ENCODE measurements at regions not wholly inside any gene's neighbourhood (a gene's known extent, or its start where the extent isn't known, plus 50 kb on each side); places are given as distances from the start of the nearest gene placed in this dataset.

- no peak overlapping the region for H3K4ac ChIP-seq (replicated peaks; ENCODE audit: insufficient read length, low read depth, low read length)
- 0 out of 2 replicates have a peak overlapping the region, but pooled peaks have one; percentile 18 for H2AFZ ChIP-seq (ENCODE audit: low read length)
- no peak overlapping the region for H2AK5ac ChIP-seq (ENCODE audit: low read depth, low read length)
- no peak overlapping the region for H3K14ac ChIP-seq (ENCODE audit: insufficient read length)
- H3K18ac ChIP-seq (ENCODE audit: extremely low read depth, low read length), result no peak overlapping the region
- H3K56ac ChIP-seq (replicated peaks; ENCODE audit: insufficient read length, low read depth, low read length), result no peak overlapping the region
- H2BK12ac ChIP-seq (ENCODE audit: low read depth, low read length), result no peak overlapping the region; the same call in 1 of the 2 replicates
- FAIRE-seq (no peak), DNase-seq (ENCODE audit: low read depth in 1 of 2, low spot score in 2 of 2) (no peak)
- no peak overlapping the region for H2BK5ac ChIP-seq (ENCODE audit: low read depth, low read length)
- WGBS, 2 experiments (ENCODE audit: extremely low coverage in 1 of 2, insufficient coverage in 1 of 2, insufficient read length in 1 of 2, insufficient replicate concordance in 2 of 2, low coverage in 1 of 2, low lambda C conversion rate in 2 of 2, missing lambda C conversion rate in 1 of 2), result 93% methylated on average over 5 of the region's 5 CpGs; no CpG with 5 or more reads in 1 of the 2 experiments
- no peak overlapping the region for H3K23ac ChIP-seq (ENCODE audit: insufficient read length)
- peaks cover 0 to 6% (median 2%) of the 10 kb centered on the region in 4 experiments; a peak in 3 of 8 replicates for H3K36me3 ChIP-seq (ENCODE audit: control insufficient read depth in 2 of 4, insufficient read depth in 4 of 4, low read length in 3 of 4)
- no peak for TF ChIP-seq POLR2A (IDR thresholded peaks at IDR 0.05; ENCODE audit: control extremely low read depth in 1 of 2, low read depth in 2 of 2, low read length in 2 of 2)
- TF ChIP-seq JUN (IDR thresholded peaks at IDR 0.05; ENCODE audit: low read depth, low read length), result no peak
- no peak for TF ChIP-seq GABPA (IDR thresholded peaks at IDR 0.05; ENCODE audit: borderline replicate concordance, insufficient read depth, low read length)
- no peak for TF ChIP-seq BACH1 (IDR thresholded peaks at IDR 0.05; ENCODE audit: low read length)
- TF ChIP-seq JUND (IDR thresholded peaks at IDR 0.05; ENCODE audit: low read length), result no peak
- no peak for TF ChIP-seq PHF8 (conservative IDR thresholded peaks at IDR 0.05; ENCODE audit: low read depth, low read length)
- no peak for TF ChIP-seq ATF2 (IDR thresholded peaks at IDR 0.05; ENCODE audit: low read length)
- no peak for TF ChIP-seq SIN3A (conservative IDR thresholded peaks at IDR 0.05 in 1 of 2, IDR thresholded peaks at IDR 0.05 in 1 of 2; ENCODE audit: low read depth in 1 of 2, low read length in 2 of 2)
- TF ChIP-seq CEBPB (IDR thresholded peaks at IDR 0.05; ENCODE audit: low read depth, low read length), result no peak
- no peak for TF ChIP-seq SRF (IDR thresholded peaks at IDR 0.05; ENCODE audit: low read depth, low read length)
- no peak for TF ChIP-seq E2F6 (IDR thresholded peaks at IDR 0.05)
- H3K79me1 ChIP-seq (ENCODE audit: low read depth, low read length), result no peaks in the 10 kb centered on the region
- H2BK15ac ChIP-seq (ENCODE audit: low read length), result 0 out of 2 replicates have a peak overlapping the region, but pooled peaks have one; percentile 61
- H3K9me3 ChIP-seq (ENCODE audit: insufficient read depth in 2 of 2, low read depth in 1 of 2, low read length in 1 of 2), result peaks cover 7 to 13% of the 10 kb centered on the region in 2 experiments
- H3K4me3 ChIP-seq (ENCODE audit: extremely low read depth in 1 of 4, insufficient read depth in 2 of 4, low read depth in 3 of 4, low read length in 4 of 4), result no peak overlapping the region
- no peak overlapping the region for H4K5ac ChIP-seq (ENCODE audit: insufficient read length, low read depth, low read length)
- no peak overlapping the region for H2BK120ac ChIP-seq (replicated peaks; ENCODE audit: low read depth, low read length)
- H3K27ac ChIP-seq (ENCODE audit: low read depth, low read length), result no peak overlapping the region
- no peak overlapping the region for H3K9ac ChIP-seq (replicated peaks in 1 of 4; ENCODE audit: extremely low read depth in 1 of 4, low read depth in 3 of 4, low read length in 3 of 4)
- H3K4me1 ChIP-seq (replicated peaks in 1 of 4; ENCODE audit: control insufficient read depth in 3 of 4, insufficient read depth in 4 of 4, low read length in 3 of 4), result peaks cover 0 to 8% (median 5%) of the 10 kb centered on the region in 4 experiments; a peak in 3 of 7 replicates
- no peaks in the 10 kb centered on the region for H3K27me3 ChIP-seq (replicated peaks in 1 of 4; ENCODE audit: control insufficient read depth in 3 of 4, extremely low read depth in 1 of 4, insufficient read depth in 3 of 4, low read length in 3 of 4)
- H4K91ac ChIP-seq (replicated peaks; ENCODE audit: insufficient read length, low read length), result no peak overlapping the region
- no peak overlapping the region for H3K4me2 ChIP-seq (ENCODE audit: insufficient read depth in 1 of 2, low read depth in 2 of 2, low read length in 2 of 2)
- no peak overlapping the region for H2BK20ac ChIP-seq (ENCODE audit: low read length)
- H3K23me2 ChIP-seq (ENCODE audit: low read depth, low read length), result no peaks in the 10 kb centered on the region
- CTCF ChIA-PET (ENCODE audit: partially characterized antibody), result interaction anchor here (1.2 kb wide), 1 partner anchor 26 kb away, joined by 4 read pairs; no protein-coding TSS in a partner anchor
- POLR2A ChIA-PET (ENCODE audit: partially characterized antibody), result no interaction called here
- no peaks in the 10 kb centered on the region for H4K20me1 ChIP-seq (replicated peaks in 1 of 2; ENCODE audit: control insufficient read depth in 1 of 2, insufficient read depth in 2 of 2, low read length in 2 of 2)
- H3K79me2 ChIP-seq (ENCODE audit: control insufficient read depth in 1 of 2, insufficient read depth in 2 of 2, low read length in 2 of 2), result no peaks in the 10 kb centered on the region
- H4K8ac ChIP-seq (ENCODE audit: extremely low read depth, insufficient read depth, low read length), result no peak overlapping the region
Measured at GRCh38 chr4:125016892-125017299, 297.9 kb upstream of the FAT4 start.

All from H1 (cell line).